ENCODE measurements at regions not wholly inside any gene's neighbourhood (a gene's known extent, or its start where the extent isn't known, plus 50 kb on each side); places are given as distances from the start of the nearest gene placed in this dataset.

- H3K36me3 ChIP-seq (ENCODE audit: control insufficient read depth in 4 of 4, insufficient read depth in 4 of 4, low read length in 4 of 4) = no peaks in the 10 kb centered on the region
- no peak overlapping the region for H3K4me3 ChIP-seq
- H3K27ac ChIP-seq (ENCODE audit: low read depth in 1 of 2, low read length in 1 of 2) = no peak overlapping the region
- ATAC-seq (ENCODE audit: insufficient read depth, low FRiP score) (no peak), DNase-seq (peak in 1 of 3 donors; percentile 53)
- WGBS, 2 donors = 53 to 58% methylated on average over 8 of the region's 8 CpGs
- no peak for TF ChIP-seq CTCF (IDR thresholded peaks at IDR 0.05; ENCODE audit: control extremely low read depth, extremely low read depth)
- H3K27me3 ChIP-seq (ENCODE audit: control insufficient read depth in 3 of 3, insufficient read depth in 3 of 3, low read length in 2 of 3) = no peaks in the 10 kb centered on the region
- no peak overlapping the region for H3K9ac ChIP-seq (ENCODE audit: insufficient read depth in 1 of 2, low read length in 2 of 2)
- peaks cover 0 to 8% (median 0%) of the 10 kb centered on the region in 5 donors for H3K4me1 ChIP-seq (ENCODE audit: control insufficient read depth in 5 of 5, insufficient read depth in 5 of 5, low read length in 5 of 5)
- H3K9me3 ChIP-seq (ENCODE audit: control insufficient read depth in 4 of 4, insufficient read depth in 3 of 4, low read length in 3 of 4) = no peaks in the 10 kb centered on the region
These were observed 263.7 kb upstream of the RPL38 start for GRCh38 chr17:73939806-73940205.

- no peak for ATAC-seq (ENCODE audit: insufficient read depth, low FRiP score)
- Histone ChIP-seq H3K27ac (ENCODE audit: low read depth in 1 of 2, low read length in 1 of 2) (no peak overlapping the region), H3K36me3 (ENCODE audit: control insufficient read depth in 4 of 4, insufficient read depth in 4 of 4, low read length in 4 of 4) (no peaks in the 10 kb centered on the region), H3K4me3 (no peak overlapping the region), H3K4me1 (ENCODE audit: control insufficient read depth in 5 of 5, insufficient read depth in 5 of 5, low read length in 5 of 5) (peaks cover 0 to 8% (median 0%) of the 10 kb centered on the region in 5 donors), H3K9ac (ENCODE audit: insufficient read depth in 1 of 2, low read length in 2 of 2) (no peak overlapping the region), H3K27me3 (ENCODE audit: control insufficient read depth in 3 of 3, insufficient read depth in 3 of 3, low read length in 2 of 3) (no peaks in the 10 kb centered on the region), H3K9me3 (ENCODE audit: control insufficient read depth in 4 of 4, insufficient read depth in 3 of 4, low read length in 3 of 4) (no peaks in the 10 kb centered on the region)
- 70 to 80% methylated on average over 3 of the region's 3 CpGs for WGBS, 2 donors
- DNase-seq = no peak
- TF ChIP-seq CTCF (IDR thresholded peaks at IDR 0.05; ENCODE audit: control extremely low read depth, extremely low read depth) = no peak
These were observed 263.0 kb upstream of the RPL38 start for GRCh38 chr17:73940511-73940910.

GRCh38 chr17:73941919-73942530 is 261.5 kb upstream of the RPL38 start:
- Histone ChIP-seq H3K9me3 (ENCODE audit: control insufficient read depth in 4 of 4, insufficient read depth in 3 of 4, low read length in 3 of 4) (no peaks in the 10 kb centered on the region), H3K4me1 (ENCODE audit: control insufficient read depth in 5 of 5, insufficient read depth in 5 of 5, low read length in 5 of 5) (peaks cover 0 to 8% (median 0%) of the 10 kb centered on the region in 5 donors), H3K27me3 (ENCODE audit: control insufficient read depth in 3 of 3, insufficient read depth in 3 of 3, low read length in 2 of 3) (no peaks in the 10 kb centered on the region), H3K27ac (ENCODE audit: low read depth in 1 of 2, low read length in 1 of 2) (no peak overlapping the region), H3K4me3 (no peak overlapping the region), H3K36me3 (ENCODE audit: control insufficient read depth in 4 of 4, insufficient read depth in 4 of 4, low read length in 4 of 4) (no peaks in the 10 kb centered on the region), H3K9ac (ENCODE audit: insufficient read depth in 1 of 2, low read length in 2 of 2) (no peak overlapping the region)
- TF ChIP-seq CTCF (IDR thresholded peaks at IDR 0.05; ENCODE audit: control extremely low read depth, extremely low read depth) = no peak
- 87 to 95% methylated on average over 3 of the region's 3 CpGs for WGBS, 2 donors
- no peak for DNase-seq
- no peak for ATAC-seq (ENCODE audit: insufficient read depth, low FRiP score)

Measured in lung (tissue), 11 donors.